IPS-18c (cell line): ENCODE measurements at regions not wholly inside any gene's neighbourhood (a gene's known extent, or its start where the extent isn't known, plus 50 kb on each side); places are given as distances from the start of the nearest gene placed in this dataset.

Experiments
- H3K4me3 ChIP-seq: 2 replicates; pipeline ENCODE4 v1.7.0; 2013; ENCODE audit warnings: low read depth, mild to moderate bottlenecking, low read length, moderate library complexity; ENCODE audit not compliant: insufficient read depth
- H3K9me3 ChIP-seq: one replicate; pipeline ENCODE4 v1.6.1; 2013; ENCODE audit warnings: mild to moderate bottlenecking, low read length, moderate library complexity; ENCODE audit not compliant: control insufficient read depth, insufficient read depth

DNA sequence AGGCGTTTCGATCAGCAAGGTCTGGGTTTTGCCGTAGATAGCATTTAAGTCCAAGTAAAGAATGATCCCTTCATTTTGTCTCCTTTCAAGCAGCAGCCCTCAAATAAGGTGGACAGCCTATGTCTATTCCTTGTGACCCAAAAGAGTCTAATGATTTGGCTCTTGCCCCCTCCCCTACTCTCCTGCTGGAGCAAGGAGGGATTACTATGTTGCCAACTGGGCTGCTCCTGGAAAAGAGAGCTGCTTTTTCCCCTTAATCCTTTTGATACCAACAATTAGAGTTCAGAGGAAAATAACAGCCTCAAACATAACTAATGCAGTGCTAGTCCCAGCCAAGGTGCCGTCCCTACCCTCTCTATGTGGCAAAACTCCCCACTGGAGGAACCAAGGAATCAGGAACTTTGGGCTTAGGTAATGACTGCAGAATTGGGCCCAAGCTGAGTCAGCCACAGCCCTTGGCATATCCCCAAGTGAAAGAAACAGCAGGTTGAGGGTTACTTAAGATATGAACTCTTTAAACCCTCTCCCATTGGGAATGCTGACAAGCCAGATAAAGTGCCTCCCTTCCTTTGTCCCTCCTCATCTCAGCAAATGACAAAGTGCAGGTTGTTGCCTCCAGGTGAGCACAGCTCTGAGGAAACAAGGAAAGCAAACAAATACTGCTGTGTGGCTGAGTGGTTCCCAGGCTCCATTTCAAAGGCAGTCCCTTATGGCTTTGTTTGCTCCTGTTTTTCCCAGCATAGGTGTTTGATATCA is 643.7 kb downstream of the INHBA start:
- H3K9me3 ChIP-seq = no peaks in the 10 kb centered on the region
- no peak overlapping the region for H3K4me3 ChIP-seq

DNA sequence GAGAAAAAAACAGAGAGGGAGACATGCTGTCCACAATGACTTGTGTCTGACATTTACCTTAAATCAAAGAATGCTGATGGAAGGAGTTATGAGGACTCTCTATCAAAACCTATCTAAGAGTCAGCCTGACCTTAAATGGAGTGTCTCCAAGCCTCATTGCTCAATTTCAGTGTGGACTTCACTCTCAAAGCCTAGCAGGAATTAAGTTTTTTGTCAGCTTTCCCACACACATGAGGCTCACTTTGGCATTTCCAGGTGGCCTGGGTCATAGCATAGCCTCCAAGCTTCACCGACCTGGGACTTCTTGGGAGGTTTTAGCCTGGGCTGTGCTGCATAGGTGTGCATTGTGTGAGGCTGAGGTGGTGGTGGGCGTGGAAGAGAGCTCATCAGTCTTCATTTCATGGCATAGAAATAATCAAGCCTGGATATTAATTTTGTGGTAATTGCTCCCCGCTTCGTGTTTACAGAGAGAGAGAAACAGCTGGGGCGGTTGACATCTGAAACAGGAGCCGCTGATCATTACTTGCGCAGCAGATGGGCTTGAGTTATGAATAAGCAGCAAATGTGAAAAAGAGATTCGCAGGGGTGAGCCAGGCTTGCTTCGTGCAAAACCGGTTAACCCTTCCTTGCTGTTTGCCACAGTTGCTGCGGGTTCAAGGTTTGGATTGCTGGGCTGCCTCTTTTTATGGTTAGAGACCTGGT is 647.8 kb downstream of the INHBA start:
- Histone ChIP-seq H3K4me3 (no peak overlapping the region), H3K9me3 (no peaks in the 10 kb centered on the region)

DNA sequence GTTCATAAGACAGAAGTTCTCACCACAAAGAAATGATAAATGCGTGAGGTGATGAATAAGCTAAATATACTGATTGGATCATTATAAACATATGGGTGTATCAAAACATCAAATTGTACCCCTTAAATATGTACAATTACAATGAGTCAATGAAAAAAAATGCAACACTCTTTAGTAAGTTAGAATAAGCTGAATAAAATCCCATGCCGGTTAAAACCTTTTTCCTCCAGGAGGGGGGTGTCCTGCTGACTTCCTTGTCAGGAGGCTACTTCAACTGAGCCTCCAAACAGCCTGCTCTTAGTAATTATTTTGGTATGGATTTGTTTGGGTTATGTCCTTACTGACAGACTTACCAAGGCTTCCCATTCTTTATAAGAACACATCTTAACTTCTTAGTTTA is 649.1 kb downstream of the INHBA start:
- no peak overlapping the region for H3K4me3 ChIP-seq
- H3K9me3 ChIP-seq = no peaks in the 10 kb centered on the region

DNA sequence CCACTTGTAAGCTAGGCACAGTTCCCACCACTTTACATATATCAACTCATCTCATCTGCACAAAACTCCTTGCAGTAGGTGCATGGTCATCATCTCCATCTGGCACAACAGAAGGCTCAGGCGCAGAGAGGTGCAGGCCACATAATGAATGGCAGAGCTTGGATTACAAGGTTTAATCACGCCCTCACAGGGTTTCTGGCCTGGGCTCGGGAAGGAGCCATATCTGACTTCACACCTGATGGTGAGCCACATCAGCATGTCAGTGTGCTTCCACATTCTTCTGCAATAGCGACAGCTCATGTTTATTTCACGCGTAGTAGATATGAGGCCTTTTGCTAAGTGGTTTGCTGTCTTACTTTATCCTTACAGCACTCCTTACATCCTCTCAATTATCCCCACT is 650.2 kb downstream of the INHBA start:
- H3K9me3 ChIP-seq = no peaks in the 10 kb centered on the region
- no peak overlapping the region for H3K4me3 ChIP-seq

DNA sequence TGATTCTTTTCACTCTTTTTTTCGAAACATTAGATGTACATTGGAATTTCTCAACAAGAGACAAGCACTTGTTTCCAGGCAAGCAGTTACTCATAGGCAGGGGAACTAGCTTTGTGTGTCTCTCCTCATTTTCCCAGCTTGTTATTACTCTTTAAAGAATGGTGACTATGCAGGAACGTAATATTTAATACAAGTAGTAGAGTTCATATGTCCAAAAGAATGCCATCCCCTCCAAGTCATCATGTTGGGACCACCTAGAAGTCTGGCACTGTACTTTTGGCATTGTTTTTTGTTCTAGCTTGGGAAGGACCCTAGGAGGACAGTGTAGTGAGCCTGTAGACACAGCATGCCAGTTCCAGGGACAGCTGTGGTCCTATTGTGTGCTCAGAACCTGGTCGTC is 650.7 kb downstream of the INHBA start:
- Histone ChIP-seq H3K4me3 (no peak overlapping the region), H3K9me3 (no peaks in the 10 kb centered on the region)

DNA sequence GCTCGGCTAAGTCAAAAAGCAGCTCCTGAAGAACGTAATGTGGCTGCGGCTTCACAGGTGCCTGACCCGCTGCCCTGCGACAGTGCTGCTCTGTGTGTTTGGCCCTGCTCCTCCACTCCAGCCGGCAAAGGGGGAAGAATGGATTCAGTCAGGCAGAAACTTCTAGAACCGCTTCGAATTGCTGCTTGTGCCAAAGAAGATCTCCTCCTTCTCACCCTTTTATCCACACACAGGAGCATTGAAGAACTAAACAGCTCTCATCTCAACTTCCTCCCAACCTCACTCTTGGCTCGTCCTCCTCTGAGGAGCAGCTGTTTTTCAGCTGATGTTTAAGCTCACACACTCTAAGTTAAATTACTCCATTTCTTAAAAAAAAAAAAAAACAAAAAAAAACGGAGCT is 651.4 kb downstream of the INHBA start:
- Histone ChIP-seq H3K9me3 (no peaks in the 10 kb centered on the region), H3K4me3 (no peak overlapping the region)

DNA sequence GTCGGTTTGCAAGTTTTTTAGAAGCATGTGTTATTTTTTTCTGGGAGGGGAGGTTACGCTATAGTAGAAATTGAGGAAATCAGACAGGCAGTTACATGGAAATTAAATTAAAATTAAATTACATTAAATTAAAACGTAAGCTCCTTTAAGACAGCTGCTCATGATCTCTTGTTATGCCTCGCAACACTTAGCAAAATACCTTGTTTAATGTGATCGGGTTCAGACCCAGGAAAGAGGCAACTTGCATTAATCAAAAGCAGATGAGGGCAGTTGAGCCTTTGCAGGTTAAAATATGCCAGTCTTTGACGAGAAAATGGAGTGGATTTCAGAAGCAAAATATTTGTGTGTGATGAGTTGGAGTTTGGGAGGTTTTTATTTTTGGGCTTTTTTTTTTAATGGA is 651.8 kb downstream of the INHBA start:
- H3K9me3 ChIP-seq = no peaks in the 10 kb centered on the region
- H3K4me3 ChIP-seq = no peak overlapping the region

DNA sequence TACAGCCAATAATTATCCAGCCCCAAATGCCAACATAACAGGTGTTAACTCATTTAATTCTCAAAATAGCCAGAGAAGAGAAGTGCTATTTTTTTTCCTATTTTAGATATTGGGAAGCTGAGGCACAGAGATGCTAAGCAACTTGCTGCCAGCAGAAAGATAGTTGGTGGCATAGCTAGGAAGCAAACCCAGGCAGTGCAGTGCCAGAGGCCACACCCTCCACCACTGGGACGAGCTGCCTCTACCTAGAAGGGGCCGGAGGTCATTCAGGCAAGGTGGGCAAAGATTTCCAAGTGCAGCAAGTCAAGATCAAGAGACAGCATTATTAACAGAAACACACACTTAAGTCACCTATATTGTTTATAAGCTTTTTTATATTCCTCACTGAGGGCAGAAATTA is 654.1 kb downstream of the INHBA start:
- no peak overlapping the region for H3K4me3 ChIP-seq
- H3K9me3 ChIP-seq = no peaks in the 10 kb centered on the region

DNA sequence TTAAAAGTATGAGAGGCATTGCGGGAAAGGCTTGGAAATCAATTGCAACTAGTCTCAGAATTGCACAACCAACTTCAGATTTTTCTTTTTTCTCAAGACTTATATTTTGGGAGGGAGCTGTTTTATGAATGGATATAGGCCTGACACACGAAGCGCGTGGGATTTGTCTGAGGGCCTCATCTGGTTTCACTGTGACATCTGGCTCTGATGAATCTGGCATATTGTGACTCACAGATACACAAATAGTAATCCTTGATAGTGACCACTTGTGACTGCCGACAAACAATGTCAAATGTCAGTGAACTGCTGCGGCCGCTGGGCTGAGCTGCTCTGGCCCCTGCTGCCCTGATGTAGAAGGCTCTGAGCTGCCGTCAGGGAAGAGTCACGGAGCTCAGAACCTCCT is 655.1 kb downstream of the INHBA start:
- Histone ChIP-seq H3K4me3 (no peak overlapping the region), H3K9me3 (no peaks in the 10 kb centered on the region)

DNA sequence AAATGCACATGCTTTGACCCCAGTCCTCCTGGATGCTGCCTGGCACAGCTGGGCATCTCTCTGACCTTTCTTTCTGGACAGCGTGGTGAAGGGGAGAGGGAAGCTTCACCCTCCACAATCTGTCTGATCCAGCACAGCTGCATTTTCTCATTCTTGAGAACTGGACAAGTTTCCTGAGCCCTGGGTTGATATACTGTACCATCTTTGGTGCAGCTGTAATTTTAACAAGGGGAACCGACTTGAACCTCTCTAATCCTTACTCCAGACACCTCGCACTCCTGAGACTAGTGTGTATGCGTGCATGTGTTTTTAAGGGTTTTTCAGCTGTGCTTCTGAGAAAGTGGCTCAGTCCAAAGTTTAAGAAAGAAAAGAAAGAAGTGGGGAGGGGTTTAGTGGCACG is 655.7 kb downstream of the INHBA start:
- H3K4me3 ChIP-seq = no peak overlapping the region
- no peaks in the 10 kb centered on the region for H3K9me3 ChIP-seq

DNA sequence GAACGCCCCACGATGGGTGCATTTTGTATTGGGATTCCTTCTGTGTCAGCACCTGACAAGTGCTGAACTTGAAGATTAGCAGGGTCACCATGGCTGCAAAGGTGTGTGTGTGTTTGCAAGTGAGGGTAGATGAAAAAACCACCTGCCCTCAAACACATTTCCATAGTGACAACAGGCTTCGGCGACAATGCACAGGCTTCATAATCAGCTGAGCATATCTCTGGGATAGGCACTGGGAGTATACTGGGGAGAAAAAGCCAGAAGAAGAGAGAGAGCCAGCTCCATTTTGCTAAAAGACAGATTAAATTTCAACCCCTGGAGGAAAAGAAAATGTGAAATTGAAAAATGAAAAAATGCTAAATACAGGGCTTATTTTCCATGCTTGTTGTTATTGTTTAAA is 656.1 kb downstream of the INHBA start:
- Histone ChIP-seq H3K4me3 (no peak overlapping the region), H3K9me3 (no peaks in the 10 kb centered on the region)

DNA sequence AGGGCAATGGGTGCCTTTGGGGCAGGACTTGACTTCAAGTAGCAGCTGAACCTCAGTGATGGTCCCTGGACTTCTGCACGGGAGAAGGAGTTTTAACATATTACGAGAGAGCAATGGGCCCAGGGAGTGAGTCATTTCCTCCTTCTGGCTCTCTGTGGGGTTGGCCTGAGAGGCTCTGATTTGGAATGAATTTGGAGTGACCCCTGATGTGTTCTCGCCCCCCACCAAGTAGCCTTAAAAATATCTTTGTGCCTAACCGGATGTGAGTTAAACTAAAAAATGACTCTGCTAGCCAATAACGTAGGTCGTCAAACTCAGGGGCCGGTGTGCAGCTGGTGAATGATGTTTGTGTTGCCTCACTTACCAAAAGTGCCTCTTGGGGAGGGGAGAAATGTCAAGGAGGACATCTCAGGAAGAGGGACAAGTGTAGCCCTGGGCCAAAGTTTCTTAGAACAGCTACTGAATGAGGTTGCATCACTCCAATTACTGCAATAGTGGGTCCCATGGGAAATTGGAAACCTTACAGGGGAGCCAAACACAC is 656.6 kb downstream of the INHBA start:
- H3K4me3 ChIP-seq = no peak overlapping the region
- H3K9me3 ChIP-seq = no peaks in the 10 kb centered on the region

DNA sequence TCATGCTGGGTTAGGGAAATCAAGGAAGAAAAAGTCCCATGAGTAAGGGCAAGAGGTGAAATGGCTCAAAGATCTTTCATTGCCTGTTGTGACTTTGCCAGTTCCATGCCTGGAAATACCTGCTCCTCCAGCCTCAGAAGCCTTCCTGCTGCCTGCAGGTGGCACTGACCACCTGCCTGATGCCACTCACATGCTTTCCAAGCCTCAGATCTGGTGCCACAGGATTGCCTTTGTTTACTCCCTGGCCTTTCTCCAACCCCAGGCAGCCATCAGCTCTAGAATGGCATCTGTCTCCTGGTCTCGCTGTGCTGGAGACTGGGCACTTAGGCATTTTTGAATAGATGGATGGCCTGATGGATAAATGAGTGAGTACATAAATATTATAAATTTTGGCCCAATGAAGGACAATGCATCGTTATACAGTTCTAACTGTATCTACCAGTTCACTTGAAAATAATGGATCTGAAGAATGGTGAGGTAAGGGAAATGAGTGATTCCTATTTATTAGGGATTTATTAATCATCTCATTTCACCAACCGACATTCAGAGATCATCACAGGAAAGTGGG is 657.2 kb downstream of the INHBA start:
- Histone ChIP-seq H3K4me3 (no peak overlapping the region), H3K9me3 (no peaks in the 10 kb centered on the region)

DNA sequence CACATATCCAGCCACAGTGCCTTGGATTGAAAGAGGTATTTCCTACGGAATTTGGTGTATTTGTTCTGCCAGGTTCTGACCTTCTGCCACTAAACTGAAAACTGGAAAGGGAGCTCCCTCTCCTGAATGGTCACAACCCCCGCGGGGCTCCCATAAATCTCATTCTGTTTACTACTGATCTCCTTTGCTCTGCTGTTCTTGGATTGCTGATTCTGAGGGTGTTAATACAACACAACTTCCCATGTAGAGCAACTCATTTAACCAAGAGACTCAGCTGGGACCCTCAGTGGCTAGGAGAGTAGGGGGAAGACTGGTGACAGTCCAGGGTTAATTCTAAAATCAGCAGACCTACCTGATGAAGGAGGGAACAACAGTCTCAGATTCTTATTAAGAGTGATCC is 662.9 kb downstream of the INHBA start:
- Histone ChIP-seq H3K4me3 (no peak overlapping the region), H3K9me3 (peaks cover 2% of the 10 kb centered on the region)

DNA sequence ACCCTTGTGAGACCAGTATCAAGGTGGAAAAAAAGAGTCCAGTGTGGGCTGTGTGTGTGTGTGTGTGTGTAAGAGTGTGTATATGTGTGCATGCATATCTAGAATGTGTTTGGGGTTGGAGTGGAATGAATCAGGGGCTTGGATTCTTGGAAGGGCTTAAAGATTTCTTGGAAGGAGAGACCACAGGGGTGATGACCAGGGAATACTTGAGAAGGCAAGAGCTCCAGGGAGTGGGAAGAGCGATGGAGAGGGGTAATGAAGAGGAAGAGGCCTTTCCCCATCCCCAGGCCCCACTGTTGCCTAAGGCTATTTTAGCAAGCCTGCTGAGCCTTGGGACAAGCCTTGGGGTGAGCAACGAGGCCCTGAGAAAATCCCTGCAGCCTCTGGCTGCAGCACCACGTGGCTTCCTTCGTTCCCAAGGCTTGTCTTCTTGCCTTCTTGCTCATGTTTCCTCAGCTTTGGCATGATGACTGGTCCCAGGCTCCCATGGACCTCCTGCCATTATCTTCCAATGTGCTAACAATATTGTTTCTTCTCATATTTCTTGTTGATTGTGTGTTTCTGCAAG is 663.4 kb downstream of the INHBA start:
- Histone ChIP-seq H3K4me3 (no peak overlapping the region), H3K9me3 (peaks cover 2% of the 10 kb centered on the region)

DNA sequence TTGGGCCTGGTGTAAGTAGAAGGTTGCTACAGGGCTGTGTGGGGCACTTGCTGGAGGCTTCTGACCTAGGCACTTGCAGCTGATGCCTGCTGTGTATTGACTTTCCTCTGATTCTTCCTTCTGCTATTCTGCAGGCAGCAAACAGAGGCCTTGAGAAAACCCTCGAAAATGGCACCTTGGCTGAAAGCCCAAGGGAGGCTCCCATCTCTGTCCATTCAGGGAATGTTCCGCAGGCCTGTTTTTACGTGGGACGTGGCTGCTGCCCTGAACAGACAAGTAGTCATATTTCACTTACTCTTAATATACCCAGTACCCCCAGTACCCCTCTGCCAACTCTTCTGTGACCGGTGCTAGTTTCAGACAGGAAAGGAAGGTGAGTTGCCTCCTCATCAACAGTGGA is 664.7 kb downstream of the INHBA start:
- Histone ChIP-seq H3K4me3 (no peak overlapping the region), H3K9me3 (peaks cover 2% of the 10 kb centered on the region)

DNA sequence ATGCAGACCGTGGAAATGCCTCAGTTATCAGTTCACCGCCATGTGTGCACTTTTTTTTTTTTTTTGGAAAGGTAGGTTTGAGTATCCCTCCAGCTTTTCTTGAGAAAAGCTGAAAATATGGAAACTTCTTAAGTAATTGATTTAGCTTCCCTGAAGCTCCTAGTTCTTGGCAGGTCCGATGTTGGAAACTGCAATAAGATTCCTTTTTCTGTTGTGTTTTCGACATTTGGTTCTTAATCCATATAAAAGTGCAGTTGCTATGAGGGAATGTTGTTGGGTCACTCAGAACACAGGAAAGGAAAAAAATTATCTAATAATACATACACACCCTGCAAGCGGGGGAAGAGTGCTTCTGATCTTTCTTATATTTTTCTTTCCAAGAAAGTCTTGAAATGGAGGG is 665.2 kb downstream of the INHBA start:
- Histone ChIP-seq H3K4me3 (no peak overlapping the region), H3K9me3 (peaks cover 2% of the 10 kb centered on the region)

DNA sequence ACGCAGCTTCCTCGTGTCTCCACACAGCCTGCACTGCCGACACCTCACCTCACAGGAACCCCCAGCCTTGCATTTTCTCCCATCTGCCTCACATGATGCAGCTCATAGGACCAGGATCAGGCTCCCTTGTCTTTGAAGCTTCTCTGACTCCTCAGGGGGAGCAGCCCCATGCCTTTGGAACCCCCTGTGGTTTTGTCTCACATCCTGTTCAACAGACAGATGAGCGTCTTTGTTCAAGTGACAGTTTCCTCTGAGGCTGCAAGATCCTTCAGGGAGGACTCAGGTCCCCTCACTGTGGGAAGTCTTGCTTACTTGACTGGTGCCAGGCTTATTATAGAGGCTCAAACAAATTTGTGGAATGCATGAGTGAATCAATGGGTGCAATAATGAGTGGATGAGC is 667.1 kb downstream of the INHBA start:
- H3K9me3 ChIP-seq = peaks cover 2% of the 10 kb centered on the region
- H3K4me3 ChIP-seq = no peak overlapping the region
